ENCODE measurements at regions not wholly inside any gene's neighbourhood (a gene's known extent, or its start where the extent isn't known, plus 50 kb on each side); places are given as distances from the start of the nearest gene placed in this dataset.

GRCh38 chr12:4201333-4202100 is 72.0 kb upstream of the CCND2 start:
- POLR2A ChIA-PET: no interaction called here
- CTCF ChIA-PET: no interaction called here
- Histone ChIP-seq H3K27me3 (ENCODE audit: control insufficient read depth, insufficient read depth, low read length) (peaks cover 3% of the 10 kb centered on the region; the same call in 1 of the 2 replicates), H3K36me3 (ENCODE audit: control insufficient read depth, insufficient read depth, low read length) (no peaks in the 10 kb centered on the region), H3K4me3 (ENCODE audit: low read depth, low read length) (no peak overlapping the region)
- TF ChIP-seq, protein P1, sequence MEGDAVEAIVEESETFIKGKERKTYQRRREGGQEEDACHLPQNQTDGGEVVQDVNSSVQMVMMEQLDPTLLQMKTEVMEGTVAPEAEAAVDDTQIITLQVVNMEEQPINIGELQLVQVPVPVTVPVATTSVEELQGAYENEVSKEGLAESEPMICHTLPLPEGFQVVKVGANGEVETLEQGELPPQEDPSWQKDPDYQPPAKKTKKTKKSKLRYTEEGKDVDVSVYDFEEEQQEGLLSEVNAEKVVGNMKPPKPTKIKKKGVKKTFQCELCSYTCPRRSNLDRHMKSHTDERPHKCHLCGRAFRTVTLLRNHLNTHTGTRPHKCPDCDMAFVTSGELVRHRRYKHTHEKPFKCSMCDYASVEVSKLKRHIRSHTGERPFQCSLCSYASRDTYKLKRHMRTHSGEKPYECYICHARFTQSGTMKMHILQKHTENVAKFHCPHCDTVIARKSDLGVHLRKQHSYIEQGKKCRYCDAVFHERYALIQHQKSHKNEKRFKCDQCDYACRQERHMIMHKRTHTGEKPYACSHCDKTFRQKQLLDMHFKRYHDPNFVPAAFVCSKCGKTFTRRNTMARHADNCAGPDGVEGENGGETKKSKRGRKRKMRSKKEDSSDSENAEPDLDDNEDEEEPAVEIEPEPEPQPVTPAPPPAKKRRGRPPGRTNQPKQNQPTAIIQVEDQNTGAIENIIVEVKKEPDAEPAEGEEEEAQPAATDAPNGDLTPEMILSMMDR (IDR thresholded peaks at IDR 0.05; ENCODE audit: insufficient read depth, low read depth, low read length): no peak
- no peak for DNase-seq (ENCODE audit: low read depth)

DNA sequence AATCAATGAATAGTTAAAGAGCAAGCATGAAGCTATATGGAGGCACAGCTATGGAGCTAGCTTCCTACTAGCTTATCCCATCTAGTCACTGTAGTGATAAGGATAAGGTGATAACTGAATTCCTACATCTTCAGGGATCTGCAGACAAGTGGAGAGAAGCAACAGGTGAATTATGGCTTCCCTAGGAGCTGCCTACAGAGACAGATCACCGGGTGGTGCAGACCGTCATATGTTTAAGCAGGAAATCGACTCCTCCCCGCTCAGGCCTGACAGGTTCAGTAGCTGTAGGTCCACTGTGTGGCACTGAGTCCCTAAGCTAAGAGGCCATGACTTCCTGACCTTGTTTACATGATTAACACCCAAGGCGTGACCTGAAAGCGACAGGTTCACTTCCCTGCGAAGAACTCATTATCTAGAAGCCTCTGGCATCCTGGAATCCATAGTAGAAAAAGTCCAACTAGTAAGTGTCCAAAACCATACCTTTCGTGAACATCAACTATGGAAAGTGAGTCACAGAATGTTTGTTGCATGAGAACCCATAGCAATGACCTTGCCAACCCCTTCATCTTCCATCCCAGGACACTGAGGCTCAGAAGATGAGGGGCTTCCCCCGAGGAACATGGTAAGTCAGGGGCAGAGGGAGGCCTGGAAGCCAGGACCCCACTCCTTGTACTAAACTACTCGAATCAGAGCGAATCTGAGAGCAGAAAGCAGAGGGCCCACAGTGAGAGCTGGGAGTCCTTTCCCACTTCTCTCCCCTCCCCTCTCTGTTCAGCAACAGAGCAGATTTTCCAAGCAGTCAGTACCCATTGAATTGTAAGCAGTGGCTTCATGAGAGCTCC is 75.4 kb upstream of the CCND2 start:
- CTCF ChIA-PET: no interaction called here
- Histone ChIP-seq H3K27me3 (ENCODE audit: control insufficient read depth, insufficient read depth, low read length) (peaks cover 5% of the 10 kb centered on the region), H3K4me3 (ENCODE audit: low read depth, low read length) (no peak overlapping the region), H3K36me3 (ENCODE audit: control insufficient read depth, insufficient read depth, low read length) (no peaks in the 10 kb centered on the region)
- no peak for DNase-seq (ENCODE audit: low read depth)
- TF ChIP-seq, protein P1 (IDR thresholded peaks at IDR 0.05; ENCODE audit: insufficient read depth, low read depth, low read length): no peak
- POLR2A ChIA-PET: no interaction called here

DNA sequence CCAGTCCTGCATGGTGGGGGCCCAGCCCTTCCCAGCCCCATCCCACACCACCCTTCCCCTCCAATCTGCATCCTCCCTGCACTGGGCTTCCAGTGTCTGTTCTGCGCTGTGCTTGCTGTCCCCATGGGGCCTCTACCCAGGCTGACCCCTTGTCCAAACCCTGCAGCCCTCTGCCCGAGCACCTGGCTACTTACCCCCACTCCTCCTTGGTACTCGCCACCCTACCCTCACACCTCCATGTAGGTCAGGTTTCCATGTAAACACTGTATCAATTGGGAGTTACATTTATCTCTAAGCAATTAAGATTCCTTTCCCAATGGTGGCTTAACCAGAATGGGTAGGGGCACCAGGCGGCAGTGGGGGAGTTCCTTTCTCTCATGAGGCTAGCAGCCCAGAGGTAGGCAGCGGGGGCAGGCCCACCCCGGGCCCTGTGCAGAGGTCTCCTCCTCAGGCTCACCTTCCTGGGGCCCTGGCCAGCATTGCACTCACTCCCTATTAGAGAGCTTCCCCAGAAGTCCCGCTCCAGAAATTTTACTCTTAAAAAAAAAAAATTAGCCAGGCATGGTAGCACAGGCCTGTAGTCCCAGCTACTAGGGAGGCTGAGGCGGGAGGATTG is 76.6 kb upstream of the CCND2 start:
- Histone ChIP-seq H3K36me3 (ENCODE audit: control insufficient read depth, insufficient read depth, low read length) (no peaks in the 10 kb centered on the region), H3K4me3 (ENCODE audit: low read depth, low read length) (no peak overlapping the region), H3K27me3 (ENCODE audit: control insufficient read depth, insufficient read depth, low read length) (peaks cover 1% of the 10 kb centered on the region; the same call in 1 of the 2 replicates)
- TF ChIP-seq, protein P1 (IDR thresholded peaks at IDR 0.05; ENCODE audit: insufficient read depth, low read depth, low read length): no peak
- DNase-seq (ENCODE audit: low read depth): no peak
- POLR2A ChIA-PET: no interaction called here
- CTCF ChIA-PET: no interaction called here

DNA sequence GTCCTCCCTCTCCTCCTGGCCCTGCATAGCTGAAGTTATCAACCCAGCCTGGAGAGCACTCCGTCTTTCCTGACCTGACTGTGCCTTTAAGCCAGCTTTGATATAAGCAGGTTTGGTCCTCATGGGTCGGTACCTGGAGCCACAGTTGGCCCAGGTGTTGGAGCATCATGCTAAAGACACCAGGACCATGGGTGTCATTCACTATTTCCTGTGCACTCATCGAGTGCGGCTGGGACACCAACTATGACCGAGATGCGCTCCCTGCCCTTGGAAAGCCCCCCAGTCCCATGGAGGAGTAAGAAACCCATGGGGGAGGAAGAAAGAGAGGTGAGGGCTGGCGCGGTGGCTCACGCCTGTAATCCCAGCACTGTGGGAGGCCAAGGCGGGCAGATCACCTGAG is 78.9 kb upstream of the CCND2 start:
- ChIA-PET CTCF (interaction anchor here (1.4 kb wide), 1 partner anchor 19 kb away, joined by 6 read pairs; no protein-coding TSS in a partner anchor), POLR2A (no interaction called here)
- no peak for DNase-seq (ENCODE audit: low read depth)
- peaks cover 1% of the 10 kb centered on the region; the same call in 1 of the 2 replicates for H3K27me3 ChIP-seq (ENCODE audit: control insufficient read depth, insufficient read depth, low read length)
- TF ChIP-seq, protein P1 (IDR thresholded peaks at IDR 0.05; ENCODE audit: insufficient read depth, low read depth, low read length): no peak
- H3K4me3 ChIP-seq (ENCODE audit: low read depth, low read length): no peak overlapping the region
- H3K36me3 ChIP-seq (ENCODE audit: control insufficient read depth, insufficient read depth, low read length): no peaks in the 10 kb centered on the region

DNA sequence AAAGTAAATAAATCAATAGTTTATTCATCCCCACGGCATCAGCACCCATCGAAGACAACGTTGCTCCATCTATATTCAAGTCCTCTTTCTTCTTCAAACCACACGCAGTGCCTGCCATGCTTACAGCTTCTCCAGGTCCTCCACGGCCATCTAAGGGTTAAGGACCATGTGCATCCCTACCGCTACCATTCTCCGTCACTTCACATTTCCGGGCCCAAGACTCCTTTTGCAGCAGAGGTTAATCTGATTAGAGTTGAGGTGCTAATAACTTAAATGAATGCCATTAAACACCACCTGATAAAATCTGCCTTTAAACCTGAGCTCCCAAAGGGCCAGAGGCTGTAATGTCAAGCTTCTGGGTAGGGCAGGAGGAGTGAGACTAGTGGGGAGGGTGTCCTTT is 79.7 kb upstream of the CCND2 start:
- Histone ChIP-seq H3K27me3 (ENCODE audit: control insufficient read depth, insufficient read depth, low read length) (peaks cover 1% of the 10 kb centered on the region; the same call in 1 of the 2 replicates), H3K36me3 (ENCODE audit: control insufficient read depth, insufficient read depth, low read length) (no peaks in the 10 kb centered on the region), H3K4me3 (ENCODE audit: low read depth, low read length) (no peak overlapping the region)
- ChIA-PET POLR2A (no interaction called here), CTCF (interaction anchor here (1.4 kb wide), 1 partner anchor 18 kb away, joined by 6 read pairs; no protein-coding TSS in a partner anchor)
- TF ChIP-seq, protein P1 (IDR thresholded peaks at IDR 0.05; ENCODE audit: insufficient read depth, low read depth, low read length): no peak
- no peak for DNase-seq (ENCODE audit: low read depth)
